Ovary (tissue), 3 donors: ENCODE measurements at regions not wholly inside any gene's neighbourhood (a gene's known extent, or its start where the extent isn't known, plus 50 kb on each side); places are given as distances from the start of the nearest gene placed in this dataset.

Experiments
- EP300 ChIP-seq: sonication (generic); formaldehyde crosslinking; IDR thresholded peaks from one replicate; pipeline ENCODE4 v1.6.1; 2017; ENCODE audit warnings: antibody characterized with exemption
- POLR2A ChIP-seq: fragments of 450-650 bp; IDR thresholded peaks from one replicate; pipeline ENCODE4 v1.6.1; 2017; ENCODE audit warnings: antibody characterized with exemption, mild to moderate bottlenecking, moderate library complexity
- TF ChIP-seq, protein P1 (sequence below), 3 donors: fragments of 450-650 bp in 2 of 3; fragments of 200-600 bp in 1 of 3; IDR thresholded peaks; one replicate each; pipeline versions ENCODE4 v1.5.1 to v1.8.0; 2016 to 2022; ENCODE audit warnings: antibody characterized with exemption in 3 of 3, mild to moderate bottlenecking in 1 of 3
- donor health status: DM: no; HTN: no; CAD: no.

DNA sequence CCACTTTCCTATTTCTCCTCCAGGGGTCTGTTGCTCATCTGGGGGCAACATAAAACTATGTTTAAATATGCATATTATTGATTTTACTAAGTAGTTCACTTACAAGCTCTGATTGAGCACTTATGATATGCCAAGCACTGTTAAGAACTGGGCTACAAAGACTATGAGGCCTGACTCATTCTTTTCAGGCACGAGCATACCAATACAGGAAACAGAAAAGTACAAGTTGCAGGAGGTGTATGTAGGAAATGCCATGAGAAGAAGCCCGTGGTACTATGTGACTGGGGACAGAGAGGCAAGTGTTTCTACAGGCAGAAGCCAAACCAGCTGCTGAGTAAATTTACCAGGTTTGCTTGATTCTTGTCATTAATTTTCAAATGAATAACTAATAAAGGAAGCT, 120.4 kb upstream of the PTGFR start:
- TF ChIP-seq, protein P1, sequence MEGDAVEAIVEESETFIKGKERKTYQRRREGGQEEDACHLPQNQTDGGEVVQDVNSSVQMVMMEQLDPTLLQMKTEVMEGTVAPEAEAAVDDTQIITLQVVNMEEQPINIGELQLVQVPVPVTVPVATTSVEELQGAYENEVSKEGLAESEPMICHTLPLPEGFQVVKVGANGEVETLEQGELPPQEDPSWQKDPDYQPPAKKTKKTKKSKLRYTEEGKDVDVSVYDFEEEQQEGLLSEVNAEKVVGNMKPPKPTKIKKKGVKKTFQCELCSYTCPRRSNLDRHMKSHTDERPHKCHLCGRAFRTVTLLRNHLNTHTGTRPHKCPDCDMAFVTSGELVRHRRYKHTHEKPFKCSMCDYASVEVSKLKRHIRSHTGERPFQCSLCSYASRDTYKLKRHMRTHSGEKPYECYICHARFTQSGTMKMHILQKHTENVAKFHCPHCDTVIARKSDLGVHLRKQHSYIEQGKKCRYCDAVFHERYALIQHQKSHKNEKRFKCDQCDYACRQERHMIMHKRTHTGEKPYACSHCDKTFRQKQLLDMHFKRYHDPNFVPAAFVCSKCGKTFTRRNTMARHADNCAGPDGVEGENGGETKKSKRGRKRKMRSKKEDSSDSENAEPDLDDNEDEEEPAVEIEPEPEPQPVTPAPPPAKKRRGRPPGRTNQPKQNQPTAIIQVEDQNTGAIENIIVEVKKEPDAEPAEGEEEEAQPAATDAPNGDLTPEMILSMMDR (IDR thresholded peaks at IDR 0.05), result no peak
- TF ChIP-seq POLR2A (no peak), EP300 (no peak)
